Endodermal cell (in vitro differentiated cells): ENCODE measurements at regions not wholly inside any gene's neighbourhood (a gene's known extent, or its start where the extent isn't known, plus 50 kb on each side); places are given as distances from the start of the nearest gene placed in this dataset.

Experiments
- DNase-seq: peaks from one replicate; pipeline ENCODE4 v3.0.0-alpha.2; 2017
- H3K27ac ChIP-seq: 2 replicates; pipeline ENCODE4 v1.5.1; 2013; ENCODE audit warnings: mild to moderate bottlenecking, low read depth, low read length, moderate library complexity
- H3K27me3 ChIP-seq: 2 replicates; pipeline ENCODE4 v1.6.1; 2013; ENCODE audit warnings: mild to moderate bottlenecking, low read length, moderate library complexity; ENCODE audit not compliant: insufficient read depth, control insufficient read depth, poor library complexity, severe bottlenecking
- H3K36me3 ChIP-seq: 2 replicates; pipeline ENCODE4 v1.7.0; 2013; ENCODE audit warnings: mild to moderate bottlenecking, low read length, moderate library complexity; ENCODE audit not compliant: control insufficient read depth, insufficient read depth
- H3K4me1 ChIP-seq: one replicate; pipeline ENCODE4 v1.7.0; 2013; ENCODE audit warnings: low read length; ENCODE audit not compliant: control insufficient read depth, insufficient read depth
- H3K4me3 ChIP-seq: 2 replicates; pipeline ENCODE4 v1.5.1; 2013; ENCODE audit warnings: mild to moderate bottlenecking, low read length, moderate library complexity
- H3K9ac ChIP-seq: 2 replicates; pipeline ENCODE4 v1.6.1; 2013; ENCODE audit warnings: mild to moderate bottlenecking, low read length, moderate library complexity; ENCODE audit not compliant: poor library complexity, severe bottlenecking; ENCODE audit errors: extremely low read depth
- H3K9me3 ChIP-seq: 2 replicates; pipeline ENCODE4 v1.6.1; 2013; ENCODE audit warnings: mild to moderate bottlenecking, low read length, moderate library complexity; ENCODE audit not compliant: control insufficient read depth
- H3K27ac Mint-ChIP-seq: 2 replicates; pipeline ENCODE4 v1.8.0; 2020; ENCODE audit warnings: mixed read lengths
- H3K27me3 Mint-ChIP-seq: 2 replicates; pipeline ENCODE4 v1.8.0; 2021; ENCODE audit warnings: mild to moderate bottlenecking, mixed read lengths; ENCODE audit not compliant: insufficient read depth
- H3K36me3 Mint-ChIP-seq: 2 replicates; pipeline ENCODE4 v1.8.0; 2020; ENCODE audit warnings: low read depth, mixed read lengths
- H3K4me1 Mint-ChIP-seq: 2 replicates; pipeline ENCODE4 v1.8.0; 2020; ENCODE audit warnings: mixed read lengths
- H3K4me3 Mint-ChIP-seq: 2 replicates; pipeline ENCODE4 v1.8.0; 2020; ENCODE audit warnings: mild to moderate bottlenecking, moderate library complexity, mixed read lengths
- H3K9me3 Mint-ChIP-seq: 2 replicates; pipeline ENCODE4 v1.8.0; 2020; ENCODE audit warnings: mild to moderate bottlenecking, mixed read lengths
- WGBS, 2 experiments: methylation state at CpG; one replicate each; pipeline versions ENCODE4 v1.1.5 to v1.1.7; 2013; ENCODE audit warnings: missing lambda C conversion rate in 2 of 2, mixed read lengths in 1 of 2; ENCODE audit not compliant: insufficient coverage in 1 of 2, insufficient read length in 1 of 2; 5-methylcytosine and 5-hydroxymethylcytosine counted together
- TF ChIP-seq, protein P1 (sequence below): fragments of 200-600 bp; sonication (generic); conservative IDR thresholded peaks from 2 replicates; pipeline ENCODE4 v1.5.0; 2021; ENCODE audit warnings: antibody characterized with exemption, mild to moderate bottlenecking

DNA sequence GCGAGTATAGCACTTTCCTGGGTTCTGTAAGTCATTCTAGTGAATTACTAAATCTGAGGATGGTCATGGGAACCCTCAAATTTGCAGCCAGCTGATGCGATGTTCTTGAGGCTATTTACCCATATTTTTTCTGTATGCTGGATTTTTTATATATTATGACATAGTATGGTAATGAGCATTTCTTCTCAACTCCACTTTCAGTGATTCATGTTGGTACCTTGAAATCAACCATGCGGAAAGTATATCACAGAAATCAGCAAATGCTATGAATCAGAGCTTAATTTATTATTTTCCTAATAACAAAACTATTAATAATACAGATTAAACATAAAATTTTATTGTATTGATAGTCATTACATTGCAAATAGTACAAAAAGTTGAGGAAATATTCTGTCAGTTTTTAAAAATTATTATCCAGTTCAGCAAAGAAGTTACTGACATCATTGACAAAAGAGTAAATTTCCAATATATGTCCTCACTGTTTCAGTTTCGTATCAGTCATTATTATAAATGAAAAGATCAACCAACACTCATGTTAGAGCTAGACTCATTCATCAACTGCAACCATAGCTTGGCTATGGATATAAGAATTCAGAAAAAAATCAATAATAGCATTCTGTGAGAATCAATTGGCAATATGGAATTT is 164.3 kb upstream of the SETMAR start:
- Mint-ChIP-seq H3K4me3 (no peak overlapping the region), H3K36me3 (no peaks in the 10 kb centered on the region), H3K9me3 (no peaks in the 10 kb centered on the region), H3K27me3 (peaks cover 31% of the 10 kb centered on the region), H3K4me1 (no peaks in the 10 kb centered on the region), H3K27ac (no peak overlapping the region)
- Histone ChIP-seq H3K4me1 (no peaks in the 10 kb centered on the region), H3K27me3 (peaks cover 22% of the 10 kb centered on the region), H3K9me3 (no peaks in the 10 kb centered on the region), H3K4me3 (no peak overlapping the region), H3K9ac (no peak overlapping the region), H3K36me3 (no peaks in the 10 kb centered on the region), H3K27ac (no peak overlapping the region)
- TF ChIP-seq, protein P1, sequence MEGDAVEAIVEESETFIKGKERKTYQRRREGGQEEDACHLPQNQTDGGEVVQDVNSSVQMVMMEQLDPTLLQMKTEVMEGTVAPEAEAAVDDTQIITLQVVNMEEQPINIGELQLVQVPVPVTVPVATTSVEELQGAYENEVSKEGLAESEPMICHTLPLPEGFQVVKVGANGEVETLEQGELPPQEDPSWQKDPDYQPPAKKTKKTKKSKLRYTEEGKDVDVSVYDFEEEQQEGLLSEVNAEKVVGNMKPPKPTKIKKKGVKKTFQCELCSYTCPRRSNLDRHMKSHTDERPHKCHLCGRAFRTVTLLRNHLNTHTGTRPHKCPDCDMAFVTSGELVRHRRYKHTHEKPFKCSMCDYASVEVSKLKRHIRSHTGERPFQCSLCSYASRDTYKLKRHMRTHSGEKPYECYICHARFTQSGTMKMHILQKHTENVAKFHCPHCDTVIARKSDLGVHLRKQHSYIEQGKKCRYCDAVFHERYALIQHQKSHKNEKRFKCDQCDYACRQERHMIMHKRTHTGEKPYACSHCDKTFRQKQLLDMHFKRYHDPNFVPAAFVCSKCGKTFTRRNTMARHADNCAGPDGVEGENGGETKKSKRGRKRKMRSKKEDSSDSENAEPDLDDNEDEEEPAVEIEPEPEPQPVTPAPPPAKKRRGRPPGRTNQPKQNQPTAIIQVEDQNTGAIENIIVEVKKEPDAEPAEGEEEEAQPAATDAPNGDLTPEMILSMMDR: no peak
- DNase-seq: no peak
- WGBS, 2 experiments: 97% methylated on average over 4 of the region's 4 CpGs; no CpG with 5 or more reads in 1 of the 2 experiments

DNA sequence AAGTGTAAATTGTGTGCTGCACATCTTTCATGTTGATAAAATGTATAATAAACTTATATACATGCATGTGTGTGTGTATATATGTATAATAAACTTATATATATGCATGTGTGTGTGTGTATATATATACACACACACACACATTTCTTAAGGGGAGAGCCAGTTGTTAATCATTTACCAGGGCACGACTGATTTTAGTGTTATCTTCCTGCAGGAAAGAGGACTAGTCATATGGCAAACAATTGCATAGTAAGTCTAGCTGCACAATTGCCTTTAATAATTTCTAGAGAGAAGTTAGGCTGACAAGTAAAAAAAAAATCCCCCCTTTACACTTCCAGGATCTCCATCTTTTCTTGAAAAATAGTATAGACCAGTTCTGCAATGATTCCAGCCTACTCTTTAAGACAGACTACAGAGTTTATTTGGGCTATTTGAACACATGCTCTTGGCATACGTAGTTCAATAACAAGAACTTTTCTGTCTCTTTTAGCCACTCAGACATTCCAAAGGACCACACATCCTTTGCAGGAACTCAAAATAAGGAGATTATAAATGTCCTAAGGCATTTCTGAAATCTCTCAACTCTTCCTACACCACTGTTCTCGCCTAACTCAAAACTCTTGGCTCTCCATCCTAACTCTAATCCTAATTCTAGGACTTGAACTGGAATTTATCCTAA is 163.6 kb upstream of the SETMAR start:
- Mint-ChIP-seq H3K36me3 (no peaks in the 10 kb centered on the region), H3K27ac (no peak overlapping the region), H3K4me1 (no peaks in the 10 kb centered on the region), H3K27me3 (peaks cover 29% of the 10 kb centered on the region), H3K9me3 (no peaks in the 10 kb centered on the region), H3K4me3 (no peak overlapping the region)
- Histone ChIP-seq H3K4me3 (no peak overlapping the region), H3K4me1 (no peaks in the 10 kb centered on the region), H3K27ac (no peak overlapping the region), H3K36me3 (no peaks in the 10 kb centered on the region), H3K27me3 (peaks cover 22% of the 10 kb centered on the region), H3K9ac (no peak overlapping the region), H3K9me3 (no peaks in the 10 kb centered on the region)
- WGBS, 2 experiments: 44 to 61% methylated on average over 2 to 3 of the region's 3 CpGs
- DNase-seq: no peak
- TF ChIP-seq, protein P1: no peak

DNA sequence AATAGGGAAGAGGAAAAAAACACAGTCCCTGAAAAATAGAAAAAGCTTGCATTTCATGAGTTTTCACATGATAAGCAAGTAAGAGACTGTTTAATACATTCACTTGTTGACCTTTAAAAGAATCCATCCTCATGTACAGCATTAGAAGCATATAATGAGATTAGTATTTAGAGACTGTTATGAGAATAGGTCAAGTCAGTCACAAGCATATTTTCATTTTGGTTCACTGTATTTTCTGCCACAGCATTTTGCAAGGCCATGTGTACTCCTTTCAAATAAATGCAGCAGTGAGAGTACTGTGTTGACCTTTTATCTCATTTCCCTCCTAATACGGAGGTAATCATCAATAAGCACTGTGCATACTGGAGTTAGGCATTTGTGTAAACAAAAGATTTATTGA is 162.2 kb upstream of the SETMAR start:
- Mint-ChIP-seq H3K36me3 (no peaks in the 10 kb centered on the region), H3K27me3 (peaks cover 27% of the 10 kb centered on the region), H3K4me3 (no peak overlapping the region), H3K9me3 (no peaks in the 10 kb centered on the region), H3K4me1 (peaks cover 2% of the 10 kb centered on the region), H3K27ac (no peak overlapping the region)
- Histone ChIP-seq H3K9ac (no peak overlapping the region), H3K27ac (no peak overlapping the region), H3K36me3 (no peaks in the 10 kb centered on the region), H3K27me3 (peaks cover 22% of the 10 kb centered on the region), H3K4me1 (no peaks in the 10 kb centered on the region), H3K9me3 (no peaks in the 10 kb centered on the region), H3K4me3 (no peak overlapping the region)
- TF ChIP-seq, protein P1: no peak
- WGBS, 2 experiments: 100% methylated on average over 1 of the region's 1 CpG; no CpG with 5 or more reads in 1 of the 2 experiments
- no peak for DNase-seq
